ENCODE measurements at regions not wholly inside any gene's neighbourhood (a gene's known extent, or its start where the extent isn't known, plus 50 kb on each side); places are given as distances from the start of the nearest gene placed in this dataset.

DNA sequence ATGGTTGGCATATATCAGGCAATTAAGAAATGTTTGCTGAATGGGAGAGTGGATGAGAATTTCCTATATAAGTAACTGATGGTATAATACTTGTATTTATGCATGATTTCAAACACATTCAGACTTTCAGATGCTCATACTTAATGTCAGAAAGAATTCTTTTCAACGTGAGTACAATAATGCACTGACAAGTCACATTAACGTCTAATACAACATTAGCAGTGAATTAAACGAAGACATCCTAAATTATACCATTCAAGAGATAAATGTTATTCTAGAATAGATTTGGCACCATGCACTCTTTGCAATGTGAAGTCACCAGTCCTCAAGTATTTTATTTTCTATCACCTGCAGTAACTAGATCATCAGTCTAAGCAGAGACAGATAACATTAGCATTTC, 712.9 kb downstream of the TLE1 start:
- H2AFZ ChIP-seq (ENCODE audit: low read depth, low read length), result no peak overlapping the region
- in situ Hi-C loops (cut with MboI) (no loop called here), intact Hi-C loops (cut with micrococcal nuclease) (no loop called here)
- no peak overlapping the region for H3K4me3 ChIP-seq
- H4K20me1 ChIP-seq (replicated peaks; ENCODE audit: control insufficient read depth, insufficient read depth, low read length), result no peaks in the 10 kb centered on the region
- H3K9ac ChIP-seq (ENCODE audit: insufficient read depth in 1 of 2, low read depth in 2 of 2, low read length in 2 of 2), result no peak overlapping the region
- H3K27me3 ChIP-seq (ENCODE audit: control insufficient read depth in 2 of 2, insufficient read depth in 2 of 2, low read length in 2 of 2), result no peaks in the 10 kb centered on the region
- 0% methylated on average over 3 of the region's 3 CpGs for WGBS (ENCODE audit: insufficient coverage, low coverage, missing lambda C conversion rate)
- no peak for ATAC-seq
- CTCF ChIA-PET (ENCODE audit: low intra/inter-chr PET ratio), result no interaction called here
- no peaks in the 10 kb centered on the region for H3K9me1 ChIP-seq (ENCODE audit: control insufficient read depth, insufficient read depth, low read length)
- no peaks in the 10 kb centered on the region for H3K4me1 ChIP-seq (replicated peaks in 1 of 2; ENCODE audit: control insufficient read depth in 2 of 2, insufficient read depth in 2 of 2, low read length in 2 of 2)
- DNase-seq (ENCODE audit: extremely low read depth in 1 of 4, low spot score in 3 of 4), result no peak
- H3K27ac ChIP-seq (ENCODE audit: extremely low read depth, low read depth, low read length), result no peak overlapping the region
- POLR2A ChIA-PET, result no interaction called here
- H3K79me2 ChIP-seq (ENCODE audit: control insufficient read depth, insufficient read depth, low read length), result no peaks in the 10 kb centered on the region
- BruUV-seq (replicated peaks), result no TSS peak
- no peak for FAIRE-seq
- no peaks in the 10 kb centered on the region for H3K36me3 ChIP-seq (ENCODE audit: control insufficient read depth, insufficient read depth, low read length)
- no peaks in the 10 kb centered on the region for H3K9me3 ChIP-seq (replicated peaks; ENCODE audit: control insufficient read depth, insufficient read depth, low read depth, low read length)
- H3K4me2 ChIP-seq (ENCODE audit: insufficient read depth, low read length), result no peak overlapping the region
- no peak for TF ChIP-seq GABPA (tag; conservative IDR thresholded peaks at IDR 0.05; ENCODE audit: low read depth)
- no peak for TF ChIP-seq KAT8 (IDR thresholded peaks at IDR 0.05; ENCODE audit: low read depth)
- no peak for TF ChIP-seq JUND (IDR thresholded peaks at IDR 0.05; ENCODE audit: borderline replicate concordance, low read depth, low read length)
- no peak for TF ChIP-seq JUND (tag; IDR thresholded peaks at IDR 0.05; ENCODE audit: borderline replicate concordance, low read depth, low read length)
- no peak for TF ChIP-seq CHD7 (IDR thresholded peaks at IDR 0.05; ENCODE audit: low read depth, low read length)
- TF ChIP-seq TAF15 (IDR thresholded peaks at IDR 0.05; ENCODE audit: low read depth, low read length), result no peak
- no peak for TF ChIP-seq ETV6 (IDR thresholded peaks at IDR 0.05; ENCODE audit: borderline replicate concordance in 1 of 2, low read depth in 2 of 2, low read length in 1 of 2)
- TF ChIP-seq ETV6 (CRISPR knock-in tag; IDR thresholded peaks at IDR 0.05; ENCODE audit: borderline replicate concordance), result no peak
- TF ChIP-seq MEF2A (IDR thresholded peaks at IDR 0.05; ENCODE audit: control insufficient read depth, low read depth, low read length), result no peak
- TF ChIP-seq ZNF668 (CRISPR knock-in tag; IDR thresholded peaks at IDR 0.05), result no peak
- TF ChIP-seq USF2 (CRISPR knock-in tag; IDR thresholded peaks at IDR 0.05), result no peak
- no peak for TF ChIP-seq ZNF184 (CRISPR knock-in tag; IDR thresholded peaks at IDR 0.05)
